Skin epidermis (tissue), 12 donors: ENCODE measurements at regions not wholly inside any gene's neighbourhood (a gene's known extent, or its start where the extent isn't known, plus 50 kb on each side); places are given as distances from the start of the nearest gene placed in this dataset.

Experiments used
- H3K27ac ChIP-seq, 21 experiments: fragments of 200-600 bp; sonication (generic) in 11 of 21; one replicate each; pipeline ENCODE4 v1.5.0; 2020; ENCODE audit warnings: mild to moderate bottlenecking in 3 of 21, inconsistent platforms in 2 of 21, moderate library complexity in 2 of 21
- H3K4me3 ChIP-seq, 7 experiments: fragments of 200-600 bp; sonication (generic) in 2 of 7; one replicate each; pipeline ENCODE4 v1.5.0; 2020; ENCODE audit warnings: inconsistent platforms in 2 of 7, mild to moderate bottlenecking in 2 of 7, moderate library complexity in 1 of 7

GRCh38 chr14:31942166-31942841 lies 134.8 kb upstream of the ARHGAP5 start:
- no peak overlapping the region for H3K27ac ChIP-seq

GRCh38 chr14:31943217-31943799 lies 133.8 kb upstream of the ARHGAP5 start:
- H3K4me3 ChIP-seq: no peak overlapping the region
- H3K27ac ChIP-seq: no peak overlapping the region

More at GRCh38 chr14:31942166-31942841, 134.8 kb upstream of the ARHGAP5 start:
- no peak overlapping the region for H3K4me3 ChIP-seq

- Histone ChIP-seq H3K27ac (peak overlapping the region in 1 of 21 experiments; percentile 46), H3K4me3 (no peak overlapping the region)
Measured at GRCh38 chr14:31943861-31944255, 133.2 kb upstream of the ARHGAP5 start.

GRCh38 chr14:31944256-31945073 lies 132.6 kb upstream of the ARHGAP5 start:
- Histone ChIP-seq H3K27ac (peak overlapping the region in 6 of 21 experiments; percentile 14 to 61 (median 36)), H3K4me3 (no peak overlapping the region)

- Histone ChIP-seq H3K27ac (peak overlapping the region in 5 of 21 experiments; percentile 25 to 61 (median 46)), H3K4me3 (no peak overlapping the region)
Measured at GRCh38 chr14:31945074-31945613, 132.0 kb upstream of the ARHGAP5 start.

GRCh38 chr14:31945701-31946100 lies 131.4 kb upstream of the ARHGAP5 start:
- Histone ChIP-seq H3K4me3 (no peak overlapping the region), H3K27ac (peak overlapping the region in 1 of 21 experiments; percentile 61)

GRCh38 chr14:31947076-31947475 lies 130.0 kb upstream of the ARHGAP5 start:
- H3K27ac ChIP-seq: no peak overlapping the region
- no peak overlapping the region for H3K4me3 ChIP-seq

- Histone ChIP-seq H3K27ac (no peak overlapping the region), H3K4me3 (no peak overlapping the region)
Measured at GRCh38 chr14:31947680-31948595, 129.2 kb upstream of the ARHGAP5 start.

GRCh38 chr14:31949709-31950108 lies 127.4 kb upstream of the ARHGAP5 start:
- Histone ChIP-seq H3K4me3 (no peak overlapping the region), H3K27ac (no peak overlapping the region)

- no peak overlapping the region for H3K27ac ChIP-seq
Measured at GRCh38 chr14:31950331-31950730, 126.8 kb upstream of the ARHGAP5 start.

GRCh38 chr14:31950764-31951637 lies 126.1 kb upstream of the ARHGAP5 start:
- Histone ChIP-seq H3K27ac (no peak overlapping the region), H3K4me3 (no peak overlapping the region)

More at GRCh38 chr14:31950331-31950730, 126.8 kb upstream of the ARHGAP5 start:
- H3K4me3 ChIP-seq: no peak overlapping the region

- H3K27ac ChIP-seq: no peak overlapping the region
- no peak overlapping the region for H3K4me3 ChIP-seq
Measured at GRCh38 chr14:31951638-31951964, 125.5 kb upstream of the ARHGAP5 start.

- Histone ChIP-seq H3K27ac (no peak overlapping the region), H3K4me3 (no peak overlapping the region)
Measured at GRCh38 chr14:31952573-31952972, 124.5 kb upstream of the ARHGAP5 start.

- Histone ChIP-seq H3K4me3 (no peak overlapping the region), H3K27ac (no peak overlapping the region)
Measured at GRCh38 chr14:31953210-31953609, 123.9 kb upstream of the ARHGAP5 start.

- H3K27ac ChIP-seq: no peak overlapping the region
- no peak overlapping the region for H3K4me3 ChIP-seq
Measured at GRCh38 chr14:31954991-31955390, 122.1 kb upstream of the ARHGAP5 start.

GRCh38 chr14:31955936-31956579 lies 121.0 kb upstream of the ARHGAP5 start:
- Histone ChIP-seq H3K27ac (no peak overlapping the region), H3K4me3 (no peak overlapping the region)

GRCh38 chr14:31957565-31957964 lies 119.5 kb upstream of the ARHGAP5 start:
- no peak overlapping the region for H3K27ac ChIP-seq
- H3K4me3 ChIP-seq: no peak overlapping the region

- Histone ChIP-seq H3K4me3 (no peak overlapping the region), H3K27ac (no peak overlapping the region)
Measured at GRCh38 chr14:31960039-31960438, 117.1 kb upstream of the ARHGAP5 start.
